NCI-H2171 (cell line): ENCODE measurements at regions not wholly inside any gene's neighbourhood (a gene's known extent, or its start where the extent isn't known, plus 50 kb on each side); places are given as distances from the start of the nearest gene placed in this dataset.

Source experiments
- DNase-seq: peaks from one replicate; lab custom pipeline; 2025; lab: John Stamatoyannopoulos, UW

DNA sequence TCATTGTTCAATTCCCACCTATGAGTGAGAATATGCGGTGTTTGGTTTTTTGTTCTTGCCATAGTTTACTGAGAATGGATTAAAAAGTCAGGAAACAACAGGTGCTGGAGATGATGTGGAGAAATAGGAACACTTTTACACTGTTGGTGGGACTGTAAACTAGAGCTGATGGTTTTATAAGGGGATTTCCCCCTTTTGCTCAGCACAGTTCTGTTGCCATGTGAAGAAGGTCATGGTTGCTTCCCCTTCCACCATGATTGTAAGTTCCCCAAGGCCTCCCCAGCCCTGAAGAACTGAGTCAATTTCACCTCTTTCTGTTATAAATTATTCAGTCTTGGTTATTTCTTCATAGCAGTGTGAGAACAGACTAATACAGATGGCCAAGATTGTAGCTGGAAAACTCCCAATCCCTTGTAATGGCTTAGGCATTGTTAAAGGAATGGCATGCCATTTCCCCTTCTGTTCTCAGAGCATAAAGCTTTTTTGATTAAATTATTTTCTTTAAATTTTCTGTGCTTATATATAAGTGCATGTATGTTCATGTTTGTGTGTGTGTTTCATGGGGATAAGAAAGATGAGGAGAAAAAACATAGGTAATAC lies 144.8 kb downstream of the BACH1 start:
- no peak for DNase-seq

DNA sequence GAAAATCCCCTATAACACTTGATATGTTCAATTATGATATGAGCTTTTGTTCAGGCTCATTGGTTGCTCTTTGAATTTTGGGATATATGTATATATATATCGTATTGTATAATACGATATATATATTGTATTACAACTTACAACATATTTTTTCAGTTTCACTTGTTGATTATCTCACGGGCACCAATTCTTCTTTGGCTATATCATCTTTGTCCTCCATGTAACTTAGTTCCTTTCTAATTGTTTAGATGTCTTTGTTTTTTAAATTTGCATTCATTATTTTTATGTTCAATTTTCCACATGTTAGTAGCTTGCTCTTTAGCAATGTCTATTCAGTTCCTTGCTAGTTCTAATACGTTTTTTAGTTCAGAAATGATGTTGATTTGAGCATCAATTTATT lies 150.0 kb downstream of the BACH1 start:
- DNase-seq: no peak

DNA sequence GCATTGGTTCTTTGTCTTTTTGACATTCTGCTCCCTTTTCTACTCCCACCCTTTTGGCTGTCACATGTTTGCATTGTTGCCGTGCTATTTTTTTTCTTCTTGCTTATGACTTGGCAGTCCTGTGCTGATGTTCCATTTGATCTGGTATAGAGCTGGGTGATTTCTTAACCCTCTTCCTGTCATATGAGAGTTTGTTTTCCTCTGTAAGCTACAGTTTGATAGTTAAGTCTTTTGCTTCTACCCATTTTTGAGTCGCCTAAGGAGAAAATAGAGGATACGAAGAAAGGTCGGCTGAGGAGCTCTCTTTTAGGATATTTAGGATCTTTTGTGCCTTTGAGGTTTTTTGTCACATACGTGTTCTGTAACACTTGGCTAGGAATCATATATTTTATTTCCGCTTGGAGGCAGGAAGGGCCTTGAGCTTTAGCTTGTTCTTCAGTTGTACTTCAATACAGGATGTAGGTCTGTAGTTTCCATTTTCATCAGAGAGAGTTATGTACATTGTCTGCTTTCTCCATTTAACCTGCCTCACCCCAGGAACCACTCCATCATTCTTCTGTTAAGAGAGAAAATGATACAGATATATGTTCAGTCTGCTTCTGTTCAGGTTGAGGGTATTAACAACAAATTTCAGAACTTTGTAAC lies 150.7 kb downstream of the BACH1 start:
- no peak for DNase-seq

DNA sequence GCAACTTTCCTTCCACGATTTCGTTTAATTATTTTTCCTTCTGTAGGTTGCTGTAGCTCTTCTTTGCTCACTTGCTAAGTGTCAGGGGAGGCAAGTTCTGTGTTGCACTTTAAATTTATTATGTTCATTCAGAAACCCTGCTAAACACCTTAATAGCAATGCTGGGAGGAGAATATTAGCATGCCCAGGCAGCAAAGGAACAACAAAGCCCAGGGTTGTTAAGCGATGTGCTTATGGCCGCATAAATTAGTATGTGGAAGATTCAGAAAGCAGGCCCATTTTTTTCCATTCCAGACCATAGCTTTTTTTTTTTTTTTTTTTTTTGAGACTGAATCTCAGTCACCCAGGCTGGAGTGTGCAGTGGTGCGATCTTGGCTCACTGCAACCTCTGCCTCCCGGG lies 151.3 kb downstream of the BACH1 start:
- no peak for DNase-seq

DNA sequence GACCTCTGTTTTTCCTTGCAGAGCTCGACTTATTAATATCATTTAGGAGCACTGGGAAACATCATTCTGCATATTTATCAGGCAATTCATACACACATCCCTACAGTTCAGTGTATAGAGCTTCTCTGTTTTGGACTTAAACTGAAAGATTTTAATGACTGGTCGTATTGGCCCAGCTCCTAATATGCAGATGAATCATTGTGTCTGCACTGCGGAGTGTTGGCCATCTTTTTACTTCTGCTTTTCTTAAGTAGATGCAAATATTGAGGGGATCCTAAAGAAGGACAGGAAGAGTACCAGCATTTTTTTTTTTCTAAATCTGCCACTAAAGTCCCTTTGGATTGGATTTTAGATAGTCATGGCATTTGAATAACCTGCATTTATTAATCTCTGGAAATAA lies 154.8 kb downstream of the BACH1 start:
- no peak for DNase-seq

DNA sequence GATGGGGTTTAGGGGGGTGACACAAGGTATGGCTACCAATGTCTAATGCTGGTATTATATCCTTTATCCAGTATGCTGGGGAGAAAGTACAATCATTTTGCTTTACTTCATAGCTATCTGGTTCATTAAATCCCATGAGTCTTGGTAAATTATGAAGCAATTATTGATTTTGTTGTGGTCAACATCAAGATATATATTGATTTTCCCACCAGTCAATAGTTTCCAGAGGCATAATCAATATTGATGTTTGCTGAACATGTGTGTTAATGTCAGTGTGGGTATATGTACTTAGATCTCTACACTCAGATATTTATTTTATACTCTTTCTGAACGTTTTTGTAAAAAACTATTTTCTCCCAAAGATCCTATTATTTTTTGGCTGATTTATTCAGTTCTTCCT lies 155.5 kb downstream of the BACH1 start:
- DNase-seq: no peak

DNA sequence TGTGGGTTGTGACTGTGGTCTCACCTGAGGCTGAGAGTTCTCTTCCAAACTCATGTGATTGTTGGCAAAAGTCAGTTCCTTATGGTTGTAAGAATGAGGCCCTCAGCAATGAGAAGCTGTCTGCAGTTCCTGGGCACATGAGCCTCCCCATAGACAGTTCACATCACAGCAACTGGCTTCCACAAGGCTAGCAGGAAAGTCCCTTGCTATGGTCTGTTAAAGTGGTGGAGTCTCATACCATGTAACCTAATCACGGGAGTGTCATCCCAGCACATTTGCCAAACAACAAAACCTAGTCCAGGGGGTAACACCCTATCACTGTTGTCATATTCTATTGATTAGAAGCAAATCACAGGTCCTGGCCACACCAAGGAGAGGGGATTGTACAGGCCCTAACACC lies 163.8 kb downstream of the BACH1 start:
- no peak for DNase-seq

DNA sequence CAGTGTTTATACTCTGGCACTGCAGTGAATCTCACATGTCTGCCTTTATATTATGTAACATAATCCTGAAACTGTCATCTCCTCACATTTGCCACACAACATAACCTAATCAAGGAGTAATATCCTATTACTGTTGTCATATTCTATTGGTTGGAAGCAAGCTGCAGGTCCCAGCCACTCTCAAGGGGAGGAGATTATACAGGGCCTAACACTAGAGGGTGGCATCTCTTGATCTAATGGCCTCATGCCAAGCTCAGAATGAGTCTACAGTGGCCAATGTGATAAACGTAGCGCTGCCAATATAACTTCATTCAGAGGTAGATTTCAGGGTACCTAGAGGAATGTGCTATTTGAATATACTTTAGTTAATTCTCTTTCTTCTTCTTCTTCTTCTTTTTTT lies 166.8 kb downstream of the BACH1 start:
- DNase-seq: peak; percentile 20

DNA sequence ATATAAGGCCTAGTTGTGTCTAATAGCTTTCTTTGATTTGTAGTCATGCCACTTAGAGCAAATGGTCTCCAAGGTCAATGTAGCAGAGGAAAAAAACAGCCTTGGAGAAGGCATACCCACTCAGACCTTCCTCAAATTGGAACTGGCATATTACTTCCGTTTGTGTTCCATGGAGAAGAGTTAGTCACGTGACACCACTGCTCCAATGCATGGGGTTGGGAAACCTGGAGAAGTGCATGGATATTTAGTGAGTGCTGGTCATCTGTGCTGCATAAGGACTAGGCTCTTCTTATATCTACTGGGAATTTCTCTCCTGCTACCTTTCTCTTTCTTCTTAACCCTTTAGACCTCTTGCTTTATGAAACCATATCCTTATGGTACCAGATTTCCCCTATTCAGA lies 167.8 kb downstream of the BACH1 start:
- DNase-seq: no peak

DNA sequence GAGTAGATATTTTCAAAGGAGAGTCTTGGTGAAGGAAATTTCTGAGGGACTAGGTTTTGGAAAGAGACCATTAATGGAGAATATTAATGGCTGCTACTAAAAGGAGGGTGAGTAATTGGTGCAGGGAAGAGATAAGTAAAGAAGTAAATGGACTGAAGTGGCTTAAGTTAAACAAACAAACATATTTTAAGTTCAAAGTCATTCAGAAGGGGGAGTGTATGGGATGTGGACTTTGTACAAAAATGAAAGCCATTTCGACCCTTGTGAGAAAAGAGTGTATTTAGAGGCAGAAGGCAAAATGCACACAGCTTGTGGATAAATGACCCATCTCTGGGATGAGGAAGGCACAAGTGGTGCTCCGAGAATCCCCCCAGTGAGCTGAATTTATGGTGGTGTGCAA lies 171.7 kb downstream of the BACH1 start:
- DNase-seq: no peak

DNA sequence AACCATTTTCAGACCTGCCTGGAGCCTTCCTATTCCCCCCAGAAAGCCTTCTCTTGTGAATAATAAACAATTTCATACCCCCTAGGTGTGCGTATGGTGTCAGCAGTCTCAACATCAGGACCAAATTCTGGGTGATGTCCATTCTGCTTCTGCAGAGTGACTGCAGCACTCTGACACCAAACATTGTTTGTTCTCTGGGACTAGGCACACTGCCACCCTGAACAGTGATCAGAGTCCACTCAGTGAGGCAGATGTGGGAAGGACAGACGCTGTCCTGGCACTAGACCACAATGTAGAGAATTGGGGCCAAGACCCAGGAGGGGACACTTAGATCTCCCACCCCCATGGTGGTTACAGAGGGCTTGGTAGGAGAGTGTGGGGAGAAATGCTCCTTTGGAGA lies 175.1 kb downstream of the BACH1 start:
- DNase-seq: no peak

DNA sequence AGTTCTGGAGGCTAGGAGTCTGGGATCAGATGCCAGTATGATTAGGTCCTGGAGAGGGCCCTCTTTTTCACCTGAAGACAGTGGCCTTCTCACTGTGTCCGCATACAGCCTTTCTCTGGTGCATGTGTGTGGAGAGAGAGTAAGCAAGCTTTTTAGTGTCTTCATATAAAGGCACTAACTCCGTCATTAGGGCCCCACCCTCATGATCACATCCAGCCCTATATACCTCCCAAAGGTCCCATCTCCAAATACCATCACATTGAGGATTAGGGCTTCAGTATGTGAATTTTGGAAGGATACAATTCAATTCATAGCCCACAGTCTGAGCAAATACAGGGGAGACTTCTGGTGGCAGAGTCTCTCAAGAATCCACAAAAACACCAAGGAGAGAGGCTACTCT lies 176.6 kb downstream of the BACH1 start:
- DNase-seq: no peak

DNA sequence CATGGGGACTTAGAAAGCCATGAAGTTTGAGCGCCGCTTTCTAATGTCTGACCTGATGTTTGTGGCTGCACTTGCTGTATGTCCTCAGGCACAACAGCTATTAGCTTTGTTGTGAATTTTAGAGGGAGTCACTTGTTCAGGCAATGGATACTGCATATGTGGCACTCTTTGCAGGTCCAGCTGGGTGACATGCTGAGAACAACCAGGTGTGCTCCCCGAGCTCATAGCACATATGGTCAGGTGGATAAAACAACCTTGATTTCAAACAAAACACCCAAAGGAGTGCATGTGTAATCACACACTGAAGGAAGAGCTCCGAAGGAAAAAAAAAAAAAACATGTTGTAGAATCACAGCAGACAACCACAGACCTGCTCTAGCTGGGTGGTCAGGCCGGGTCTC lies 178.6 kb downstream of the BACH1 start:
- peak; percentile 13 for DNase-seq

DNA sequence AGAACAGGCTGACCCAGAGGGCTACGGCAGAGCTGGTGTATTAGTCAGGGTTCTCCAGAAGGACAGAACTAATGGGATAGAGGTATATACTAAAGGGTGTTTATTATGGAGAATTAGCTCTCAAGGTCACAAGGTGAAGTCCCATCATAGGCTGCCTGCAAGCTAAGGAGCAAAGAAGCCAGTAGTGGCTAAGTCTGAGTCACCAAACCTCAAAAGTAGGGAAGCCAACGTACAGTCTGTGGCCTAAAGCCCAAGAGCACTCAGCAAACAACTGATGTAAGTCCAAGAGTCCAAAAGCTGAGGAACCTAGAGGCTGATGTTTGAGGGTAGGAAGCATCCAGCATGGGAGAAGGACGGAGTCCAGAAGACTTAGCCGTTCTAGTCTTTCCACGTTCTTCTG lies 179.2 kb downstream of the BACH1 start:
- DNase-seq: no peak

DNA sequence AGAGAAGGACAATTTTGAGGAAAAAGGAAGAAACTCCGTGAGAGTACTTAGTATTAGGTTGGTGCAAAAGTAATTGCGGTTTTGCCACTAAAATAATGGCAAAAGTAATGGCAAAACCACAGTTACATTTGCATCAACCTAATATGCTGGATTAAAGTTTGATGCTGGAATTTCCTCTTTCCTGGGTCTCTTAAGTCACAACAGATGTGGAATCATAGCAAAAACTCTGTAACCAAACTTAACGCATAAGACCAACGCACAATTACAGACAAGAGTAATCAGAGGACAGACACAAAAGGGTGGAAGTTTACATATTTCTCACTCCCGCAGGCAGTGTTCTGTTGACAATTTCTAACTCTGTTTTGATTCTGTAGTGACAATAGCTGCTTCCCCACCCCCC lies 182.4 kb downstream of the BACH1 start:
- DNase-seq: no peak

DNA sequence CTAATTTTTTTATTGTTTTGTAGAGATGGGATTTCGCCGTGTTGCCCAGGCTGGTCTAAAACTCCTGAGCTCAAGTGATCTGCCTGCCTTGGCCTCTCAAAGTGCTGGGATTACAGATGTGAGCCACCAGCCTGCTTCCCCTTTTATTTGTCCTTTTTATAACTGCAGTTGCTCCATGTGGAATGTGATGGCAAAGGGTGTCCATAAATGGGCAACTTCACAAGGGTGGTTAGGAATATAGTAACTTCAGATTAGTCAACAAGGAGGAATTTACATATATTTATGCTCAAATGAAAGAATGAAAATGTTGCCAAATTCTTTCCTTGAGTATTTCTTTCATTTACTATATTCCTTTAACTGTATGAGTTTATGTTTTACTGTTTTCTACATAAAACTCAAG lies 182.9 kb downstream of the BACH1 start:
- no peak for DNase-seq

DNA sequence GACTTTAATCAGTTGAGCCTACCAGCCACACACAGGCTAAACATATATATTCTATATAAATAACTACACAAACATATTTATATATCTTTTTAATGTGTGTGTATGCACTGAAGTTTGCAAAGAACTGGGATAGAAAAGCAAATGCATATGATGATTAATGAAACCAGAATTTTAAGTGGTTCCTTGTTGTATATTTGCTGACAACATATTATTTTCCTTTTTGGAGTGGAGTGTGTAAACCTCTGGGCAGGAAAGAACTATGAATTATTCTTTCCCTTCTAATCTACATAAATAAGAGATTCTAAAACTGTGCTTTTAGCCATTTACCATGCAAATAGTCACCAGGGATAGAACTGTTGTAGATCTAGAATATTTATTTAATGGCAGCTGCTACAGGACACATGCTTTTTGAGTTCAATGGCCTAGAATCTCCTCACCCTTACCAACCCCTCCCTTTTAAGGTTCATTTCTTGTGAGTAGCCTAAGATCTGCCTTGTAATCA lies 187.6 kb downstream of the BACH1 start:
- DNase-seq: no peak
